ENCODE measurements at regions not wholly inside any gene's neighbourhood (a gene's known extent, or its start where the extent isn't known, plus 50 kb on each side); places are given as distances from the start of the nearest gene placed in this dataset.

GRCh38 chr9:86891886-86892437 is 55.3 kb downstream of the GAS1 start:
- TF ChIP-seq CTCF (IDR thresholded peaks at IDR 0.05; ENCODE audit: poor library complexity, severe bottlenecking) (no peak), EZH2 (IDR thresholded peaks at IDR 0.05; ENCODE audit: borderline replicate concordance, insufficient read depth, low read length, poor library complexity, severe bottlenecking) (no peak), MXI1 (conservative IDR thresholded peaks at IDR 0.05; ENCODE audit: poor library complexity, severe bottlenecking) (no peak), TAF1 (IDR thresholded peaks at IDR 0.05; ENCODE audit: low read depth) (no peak), EP300 (conservative IDR thresholded peaks at IDR 0.05; ENCODE audit: poor library complexity, severe bottlenecking) (no peak), POLR2AphosphoS5 (IDR thresholded peaks at IDR 0.05) (no peak), SMC3 (conservative IDR thresholded peaks at IDR 0.05; ENCODE audit: poor library complexity) (no peak)
- TF ChIP-seq, protein P1, sequence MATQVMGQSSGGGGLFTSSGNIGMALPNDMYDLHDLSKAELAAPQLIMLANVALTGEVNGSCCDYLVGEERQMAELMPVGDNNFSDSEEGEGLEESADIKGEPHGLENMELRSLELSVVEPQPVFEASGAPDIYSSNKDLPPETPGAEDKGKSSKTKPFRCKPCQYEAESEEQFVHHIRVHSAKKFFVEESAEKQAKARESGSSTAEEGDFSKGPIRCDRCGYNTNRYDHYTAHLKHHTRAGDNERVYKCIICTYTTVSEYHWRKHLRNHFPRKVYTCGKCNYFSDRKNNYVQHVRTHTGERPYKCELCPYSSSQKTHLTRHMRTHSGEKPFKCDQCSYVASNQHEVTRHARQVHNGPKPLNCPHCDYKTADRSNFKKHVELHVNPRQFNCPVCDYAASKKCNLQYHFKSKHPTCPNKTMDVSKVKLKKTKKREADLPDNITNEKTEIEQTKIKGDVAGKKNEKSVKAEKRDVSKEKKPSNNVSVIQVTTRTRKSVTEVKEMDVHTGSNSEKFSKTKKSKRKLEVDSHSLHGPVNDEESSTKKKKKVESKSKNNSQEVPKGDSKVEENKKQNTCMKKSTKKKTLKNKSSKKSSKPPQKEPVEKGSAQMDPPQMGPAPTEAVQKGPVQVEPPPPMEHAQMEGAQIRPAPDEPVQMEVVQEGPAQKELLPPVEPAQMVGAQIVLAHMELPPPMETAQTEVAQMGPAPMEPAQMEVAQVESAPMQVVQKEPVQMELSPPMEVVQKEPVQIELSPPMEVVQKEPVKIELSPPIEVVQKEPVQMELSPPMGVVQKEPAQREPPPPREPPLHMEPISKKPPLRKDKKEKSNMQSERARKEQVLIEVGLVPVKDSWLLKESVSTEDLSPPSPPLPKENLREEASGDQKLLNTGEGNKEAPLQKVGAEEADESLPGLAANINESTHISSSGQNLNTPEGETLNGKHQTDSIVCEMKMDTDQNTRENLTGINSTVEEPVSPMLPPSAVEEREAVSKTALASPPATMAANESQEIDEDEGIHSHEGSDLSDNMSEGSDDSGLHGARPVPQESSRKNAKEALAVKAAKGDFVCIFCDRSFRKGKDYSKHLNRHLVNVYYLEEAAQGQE (IDR thresholded peaks at IDR 0.05; ENCODE audit: borderline replicate concordance): no peak

Data from neural cell (in vitro differentiated cells).